ENCODE measurements at regions not wholly inside any gene's neighbourhood (a gene's known extent, or its start where the extent isn't known, plus 50 kb on each side); places are given as distances from the start of the nearest gene placed in this dataset.

- TF ChIP-seq CTCF (IDR thresholded peaks at IDR 0.05): no peak
- no peak for TF ChIP-seq POLR2A (IDR thresholded peaks at IDR 0.05)
These were observed 89.6 kb upstream of the DMRTA1 start for GRCh38 chr9:22356985-22357384.

Measured in thyroid gland (tissue), 4 donors.